Astrocyte of the spinal cord (primary cell): ENCODE measurements at regions not wholly inside any gene's neighbourhood (a gene's known extent, or its start where the extent isn't known, plus 50 kb on each side); places are given as distances from the start of the nearest gene placed in this dataset.

Experiments used
- DNase-seq: peaks from one replicate; pipeline ENCODE4 v3.0.0; 2011; ENCODE audit warnings: low read depth, low spot score
- H3K4me3 ChIP-seq: 2 replicates; pipeline ENCODE4 v1.5.1; 2011; ENCODE audit warnings: low read depth, mild to moderate bottlenecking, low read length, moderate library complexity
- in situ Hi-C: cut with HindIII; loops from 2 replicates; pipeline ENCODE4 v1.10.0; 2017; ENCODE audit warnings: low sequenced_read_pairs
- TF ChIP-seq, protein P1 (sequence below): IDR thresholded peaks from 2 replicates; pipeline ENCODE4 v1.5.1; 2012; ENCODE audit warnings: low read depth, mild to moderate bottlenecking, low read length, inconsistent platforms

DNA sequence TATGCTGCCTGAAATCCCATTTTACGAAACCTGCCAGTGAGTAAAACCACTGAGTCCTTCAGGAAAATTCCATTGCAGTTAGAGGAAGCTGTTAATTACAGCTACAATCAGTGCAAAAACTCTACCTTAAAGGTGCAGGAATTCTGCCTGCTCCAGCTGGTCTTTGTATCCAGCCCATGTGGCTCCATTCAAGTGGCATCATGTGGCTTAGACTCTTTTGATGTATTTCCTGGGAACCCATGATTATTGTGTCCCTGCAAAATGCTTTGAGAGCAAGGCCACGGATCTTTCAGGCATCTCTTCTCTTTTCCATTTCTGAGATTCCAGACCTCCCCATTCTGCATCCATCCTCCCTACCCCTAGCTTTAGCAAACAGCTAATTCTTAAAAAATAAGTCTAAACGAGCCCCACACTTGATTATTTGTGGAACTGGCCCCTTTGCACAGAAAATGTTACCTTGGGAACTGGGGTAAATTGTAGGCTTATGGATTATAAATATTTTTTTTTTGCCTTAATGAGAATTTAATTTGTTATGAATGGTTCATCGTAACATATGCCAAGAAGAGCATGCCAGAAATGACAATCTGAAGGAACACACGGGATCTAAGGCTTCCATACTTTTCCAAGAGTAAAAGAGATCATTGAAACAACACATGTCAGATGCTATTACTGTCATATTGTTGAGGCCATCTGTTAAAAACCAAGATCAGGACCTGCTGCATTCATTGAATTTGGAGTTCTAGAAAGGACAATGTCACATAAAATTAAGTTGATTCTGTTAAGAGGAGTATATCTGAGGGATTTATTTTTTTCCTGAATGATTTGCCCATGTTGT lies 144.6 kb downstream of the TPH2 start:
- H3K4me3 ChIP-seq: no peak overlapping the region
- in situ Hi-C loops: no loop called here
- no peak for DNase-seq
- TF ChIP-seq, protein P1, sequence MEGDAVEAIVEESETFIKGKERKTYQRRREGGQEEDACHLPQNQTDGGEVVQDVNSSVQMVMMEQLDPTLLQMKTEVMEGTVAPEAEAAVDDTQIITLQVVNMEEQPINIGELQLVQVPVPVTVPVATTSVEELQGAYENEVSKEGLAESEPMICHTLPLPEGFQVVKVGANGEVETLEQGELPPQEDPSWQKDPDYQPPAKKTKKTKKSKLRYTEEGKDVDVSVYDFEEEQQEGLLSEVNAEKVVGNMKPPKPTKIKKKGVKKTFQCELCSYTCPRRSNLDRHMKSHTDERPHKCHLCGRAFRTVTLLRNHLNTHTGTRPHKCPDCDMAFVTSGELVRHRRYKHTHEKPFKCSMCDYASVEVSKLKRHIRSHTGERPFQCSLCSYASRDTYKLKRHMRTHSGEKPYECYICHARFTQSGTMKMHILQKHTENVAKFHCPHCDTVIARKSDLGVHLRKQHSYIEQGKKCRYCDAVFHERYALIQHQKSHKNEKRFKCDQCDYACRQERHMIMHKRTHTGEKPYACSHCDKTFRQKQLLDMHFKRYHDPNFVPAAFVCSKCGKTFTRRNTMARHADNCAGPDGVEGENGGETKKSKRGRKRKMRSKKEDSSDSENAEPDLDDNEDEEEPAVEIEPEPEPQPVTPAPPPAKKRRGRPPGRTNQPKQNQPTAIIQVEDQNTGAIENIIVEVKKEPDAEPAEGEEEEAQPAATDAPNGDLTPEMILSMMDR: no peak

DNA sequence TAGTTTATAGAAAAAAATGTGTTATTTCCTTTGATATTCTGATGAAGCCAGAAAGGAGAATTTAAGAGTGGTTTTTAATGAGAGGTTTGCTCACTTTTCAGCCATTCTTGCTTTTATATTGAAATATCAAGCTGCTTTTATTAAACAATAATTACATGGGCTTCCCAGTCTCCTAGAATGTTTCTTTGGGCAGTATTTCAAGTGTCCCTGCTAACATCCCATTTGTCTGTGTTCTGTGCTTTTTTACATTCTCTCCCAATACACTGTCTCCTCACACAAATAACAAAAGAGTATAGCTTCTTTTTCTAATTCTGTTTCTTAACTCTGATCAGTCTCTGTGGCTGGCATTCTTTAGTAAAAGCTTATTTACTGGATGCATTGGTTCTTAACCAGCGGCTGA lies 145.4 kb downstream of the TPH2 start:
- no peak overlapping the region for H3K4me3 ChIP-seq
- no peak for DNase-seq
- in situ Hi-C loops: no loop called here
- TF ChIP-seq, protein P1: no peak

DNA sequence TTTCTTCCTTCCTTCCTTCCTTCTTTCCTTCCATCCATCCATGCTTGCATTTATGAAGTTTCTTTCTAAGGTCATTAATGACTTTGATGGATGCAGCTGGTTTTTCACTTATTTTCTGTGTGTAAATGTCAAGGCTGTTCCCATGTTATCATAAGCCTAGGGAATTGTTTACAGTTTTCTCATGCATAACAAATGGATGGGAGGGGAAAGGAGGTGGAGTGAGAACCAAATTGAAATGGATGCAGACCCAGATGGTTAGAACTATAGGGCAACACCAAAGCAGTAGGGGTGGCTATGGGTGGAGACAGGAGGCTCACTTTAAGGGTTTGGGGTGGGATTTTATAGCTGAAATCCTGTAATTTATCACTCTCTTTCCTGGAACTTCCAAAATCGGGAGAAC lies 146.2 kb downstream of the TPH2 start:
- no peak for DNase-seq
- no peak overlapping the region for H3K4me3 ChIP-seq
- TF ChIP-seq, protein P1: no peak
- in situ Hi-C loops: no loop called here

DNA sequence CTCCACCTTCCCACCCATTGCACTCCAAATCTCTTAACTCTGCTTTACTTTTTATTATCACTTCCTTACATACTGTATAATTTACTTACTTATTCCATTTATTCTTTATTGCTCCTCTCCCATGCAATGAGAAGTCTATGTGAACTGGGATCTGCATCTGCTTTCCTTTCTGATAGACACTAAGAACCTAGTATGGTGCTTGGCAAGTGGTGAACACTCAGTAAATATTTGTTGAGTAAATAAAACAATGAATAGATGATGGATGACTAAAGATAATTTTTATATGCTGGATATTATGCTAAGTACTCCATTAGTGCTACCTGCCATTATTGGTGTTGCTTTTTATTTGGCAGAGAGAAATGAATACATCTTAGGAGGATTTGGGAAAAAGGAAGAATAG lies 151.0 kb downstream of the TPH2 start:
- TF ChIP-seq, protein P1: no peak
- DNase-seq: no peak
- no peak overlapping the region for H3K4me3 ChIP-seq
- in situ Hi-C loops: no loop called here

DNA sequence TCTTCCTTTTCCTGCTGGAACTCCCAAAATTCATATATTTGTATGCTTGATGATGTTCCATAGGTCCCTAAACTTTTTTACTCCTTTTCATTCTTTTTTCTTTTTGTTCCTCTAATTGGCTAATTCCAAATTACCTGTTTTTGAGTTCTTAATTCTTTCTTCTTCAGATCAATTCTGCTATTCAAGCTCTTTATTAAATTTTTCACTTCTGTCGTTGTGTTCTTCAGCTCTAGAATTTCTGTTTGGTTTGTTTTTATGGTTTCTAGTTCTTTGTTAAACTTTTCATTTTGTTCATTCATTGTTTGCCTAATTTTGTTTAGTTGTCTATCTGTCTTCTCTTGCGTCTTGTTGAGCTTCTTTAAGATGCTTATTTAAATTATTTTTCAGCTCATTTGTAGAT lies 154.8 kb downstream of the TPH2 start:
- H3K4me3 ChIP-seq: no peak overlapping the region

DNA sequence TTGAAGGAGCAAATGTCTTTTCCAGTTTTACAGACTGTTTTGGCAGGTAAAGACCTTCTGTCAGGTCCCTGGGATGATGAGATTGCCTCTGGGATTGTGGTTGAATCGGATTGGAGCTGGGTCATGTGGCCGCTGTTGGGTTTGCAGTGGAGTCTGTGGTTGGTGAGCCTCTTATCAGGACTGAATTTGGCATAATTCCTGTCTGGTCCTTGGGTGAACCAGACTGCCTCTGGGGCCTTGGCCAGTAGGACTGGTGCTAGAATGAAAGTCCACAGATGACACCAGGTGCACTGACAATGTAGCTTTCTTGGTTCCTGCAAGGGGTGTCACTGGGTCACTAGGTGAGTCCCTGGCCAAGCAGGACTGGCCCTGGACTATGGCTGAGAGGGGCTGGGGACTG lies 155.3 kb downstream of the TPH2 start:
- in situ Hi-C loops: no loop called here
- no peak for DNase-seq
- H3K4me3 ChIP-seq: no peak overlapping the region
- TF ChIP-seq, protein P1: no peak

More for the DNA sequence above, 154.8 kb downstream of the TPH2 start:
- in situ Hi-C loops: no loop called here
- no peak for DNase-seq
- TF ChIP-seq, protein P1: no peak
